IMR-90 (cell line): ENCODE measurements at regions not wholly inside any gene's neighbourhood (a gene's known extent, or its start where the extent isn't known, plus 50 kb on each side); places are given as distances from the start of the nearest gene placed in this dataset.

Experiments used
- ATAC-seq: fragments of 200-7000 bp; cut with Tn5 transposase; 2 replicates; pipeline ENCODE4 v1.9.1; 2020; ENCODE audit warnings: low read depth, mild to moderate bottlenecking, moderate library complexity
- BruUV-seq: library from RNA; stranded (reverse); fragments of 400-500 nt; replicated peaks from 2 replicates; lab custom pipeline; 2021; lab: Mats Ljungman, UMichigan
- CTCF ChIA-PET: fragments of 300-600 bp; formaldehyde crosslinking; extraction: SDS; loops from one replicate; lab custom pipeline; 2021; ENCODE audit warnings: antibody characterized with exemption; lab: Yijun Ruan, JAX
- POLR2A ChIA-PET: fragments of 300-600 bp; sonication (Branson Sonifier 250); formaldehyde crosslinking; loops from one replicate; lab custom pipeline; 2022; ENCODE audit warnings: antibody characterized with exemption; ENCODE audit not compliant: unreplicated experiment; lab: Charles Lee
- DNase-seq: peaks from one replicate; pipeline ENCODE4 v3.0.0; 2013
- H2AFZ ChIP-seq: replicated peaks from 2 replicates; pipeline ENCODE3; 2013; ENCODE audit warnings: low read length, mild to moderate bottlenecking; ENCODE audit not compliant: poor library complexity
- H2AK5ac ChIP-seq: 2 replicates; pipeline ENCODE4 v1.6.1; 2013; ENCODE audit warnings: low read depth, low read length, inconsistent platforms
- H2AK9ac ChIP-seq: replicated peaks from 2 replicates; pipeline ENCODE3; 2013; ENCODE audit warnings: mild to moderate bottlenecking, low read depth, low read length, moderate library complexity; ENCODE audit not compliant: poor library complexity
- H2BK120ac ChIP-seq: 2 replicates; pipeline ENCODE4 v1.6.1; 2013; ENCODE audit warnings: low read depth, low read length, inconsistent platforms
- H2BK15ac ChIP-seq: 3 replicates; pipeline ENCODE4 v1.6.1; 2013; ENCODE audit warnings: low read depth, low read length, inconsistent platforms
- H2BK20ac ChIP-seq: 2 replicates; pipeline ENCODE4 v1.6.1; 2013; ENCODE audit warnings: low read depth, mild to moderate bottlenecking, inconsistent platforms, low read length, moderate library complexity
- H2BK5ac ChIP-seq: 2 replicates; pipeline ENCODE4 v1.6.1; 2013; ENCODE audit warnings: mild to moderate bottlenecking, low read depth, low read length, inconsistent platforms; ENCODE audit not compliant: poor library complexity, severe bottlenecking
- H3K14ac ChIP-seq: replicated peaks from 2 replicates; pipeline ENCODE4 v1.6.1; 2013; ENCODE audit warnings: low read depth, low read length, inconsistent platforms
- H3K18ac ChIP-seq: 2 replicates; pipeline ENCODE4 v1.6.1; 2013; ENCODE audit warnings: low read depth, low read length, control low read depth
- H3K23ac ChIP-seq: 2 replicates; pipeline ENCODE4 v1.6.1; 2013; ENCODE audit warnings: low read depth, low read length, inconsistent platforms
- H3K27ac ChIP-seq: 2 replicates; pipeline ENCODE4 v1.5.1; 2013; ENCODE audit warnings: mild to moderate bottlenecking, control low read depth, low read length; ENCODE audit not compliant: insufficient read depth
- H3K27me3 ChIP-seq: 2 replicates; pipeline ENCODE4 v1.6.1; 2013; ENCODE audit warnings: low read length; ENCODE audit not compliant: control insufficient read depth, insufficient read depth
- H3K36me3 ChIP-seq: 2 replicates; pipeline ENCODE4 v1.6.1; 2013; ENCODE audit warnings: low read length, mixed read lengths; ENCODE audit not compliant: control insufficient read depth, insufficient read depth
- H3K4ac ChIP-seq: 2 replicates; pipeline ENCODE4 v1.6.1; 2013; ENCODE audit warnings: low read depth, low read length, inconsistent platforms
- H3K4me1 ChIP-seq: 2 replicates; pipeline ENCODE4 v1.6.1; 2013; ENCODE audit warnings: low read length, mixed read lengths; ENCODE audit not compliant: control insufficient read depth, insufficient read depth
- H3K4me2 ChIP-seq: 2 replicates; pipeline ENCODE4 v1.6.1; 2013; ENCODE audit warnings: low read depth, mild to moderate bottlenecking, control low read depth, low read length, moderate library complexity
- H3K4me3 ChIP-seq: 2 replicates; pipeline ENCODE4 v1.5.1; 2013; ENCODE audit warnings: low read depth, mild to moderate bottlenecking, control low read depth, low read length, moderate library complexity; ENCODE audit not compliant: insufficient read depth
- H3K56ac ChIP-seq: 2 replicates; pipeline ENCODE4 v1.6.1; 2013; ENCODE audit warnings: low read length, inconsistent platforms; ENCODE audit not compliant: insufficient read depth; ENCODE audit errors: extremely low read depth
- H3K79me1 ChIP-seq, 2 experiments: 2 replicates each; pipeline ENCODE4 v1.6.1; 2013; ENCODE audit warnings: low read length in 2 of 2, inconsistent platforms in 1 of 2, low read depth in 1 of 2
- H3K9ac ChIP-seq: 2 replicates; pipeline ENCODE4 v1.6.1; 2013; ENCODE audit warnings: low read depth, low read length, control low read depth
- H3K9me1 ChIP-seq: 2 replicates; pipeline ENCODE4 v1.6.1; 2013; ENCODE audit warnings: low read length, inconsistent platforms; ENCODE audit not compliant: insufficient read depth
- H3K9me3 ChIP-seq: 2 replicates; pipeline ENCODE4 v1.6.1; 2013; ENCODE audit warnings: low read length; ENCODE audit not compliant: control insufficient read depth, insufficient read depth
- H4K20me1 ChIP-seq: 2 replicates; pipeline ENCODE4 v1.6.1; 2013; ENCODE audit warnings: low read length, inconsistent platforms; ENCODE audit not compliant: insufficient read depth
- H4K5ac ChIP-seq: 2 replicates; pipeline ENCODE4 v1.6.1; 2013; ENCODE audit warnings: mild to moderate bottlenecking, low read depth, low read length, control low read depth
- H4K8ac ChIP-seq, 2 experiments: 2 replicates each; pipeline ENCODE4 v1.6.1; 2013; ENCODE audit warnings: low read depth in 2 of 2, low read length in 2 of 2, control low read depth in 1 of 2, inconsistent platforms in 1 of 2
- H4K91ac ChIP-seq: 2 replicates; pipeline ENCODE4 v1.6.1; 2013; ENCODE audit warnings: low read depth, low read length, inconsistent platforms; ENCODE audit not compliant: insufficient read depth
- BHLHE40 ChIP-seq: fragments of 150-350 bp; IDR thresholded peaks from 2 replicates; pipeline ENCODE4 v1.6.1; 2016; ENCODE audit warnings: mild to moderate bottlenecking, low read depth, low read length
- CEBPB ChIP-seq: IDR thresholded peaks from 2 replicates; pipeline ENCODE4 v1.6.1; 2012; ENCODE audit warnings: low read depth, low read length, improper control_type of control experiment
- CHD1 ChIP-seq: IDR thresholded peaks from 2 replicates; pipeline ENCODE4 v1.6.1; 2012; ENCODE audit warnings: low read depth, low read length, improper control_type of control experiment
- CTCF ChIP-seq: conservative IDR thresholded peaks from 2 replicates; pipeline ENCODE4 v1.5.1; 2012; ENCODE audit warnings: mild to moderate bottlenecking, low read depth, low read length, improper control_type of control experiment
- ELK1 ChIP-seq: fragments of 150-350 bp; IDR thresholded peaks from 2 replicates; pipeline ENCODE4 v1.6.1; 2016; ENCODE audit warnings: low read depth, mild to moderate bottlenecking, low read length, moderate library complexity, borderline replicate concordance
- MAFK ChIP-seq: IDR thresholded peaks from 2 replicates; pipeline ENCODE4 v1.6.1; 2012; ENCODE audit warnings: low read depth, low read length, improper control_type of control experiment
- MAZ ChIP-seq: IDR thresholded peaks from 2 replicates; pipeline ENCODE4 v1.6.1; 2012; ENCODE audit warnings: low read depth, mild to moderate bottlenecking, low read length, improper control_type of control experiment, moderate library complexity, borderline replicate concordance
- MXI1 ChIP-seq: IDR thresholded peaks from 2 replicates; pipeline ENCODE4 v1.6.1; 2012; ENCODE audit warnings: low read depth, mild to moderate bottlenecking, low read length, moderate library complexity, borderline replicate concordance
- NFE2L2 ChIP-seq: fragments of 150-350 bp; IDR thresholded peaks from 2 replicates; pipeline ENCODE4 v1.6.1; 2016; ENCODE audit warnings: low read depth, mild to moderate bottlenecking, low read length
- RCOR1 ChIP-seq: IDR thresholded peaks from 2 replicates; pipeline ENCODE4 v1.6.1; 2012; ENCODE audit warnings: mild to moderate bottlenecking, low read length, improper control_type of control experiment; ENCODE audit not compliant: insufficient replicate concordance
- RFX5 ChIP-seq: IDR thresholded peaks from 2 replicates; pipeline ENCODE4 v1.8.0; 2012; ENCODE audit warnings: low read depth, mild to moderate bottlenecking, low read length, moderate library complexity
- WGBS, 2 experiments: methylation state at CpG; one replicate each; pipeline versions ENCODE4 v1.1.5 to v1.1.7; 2013; ENCODE audit warnings: missing lambda C conversion rate in 2 of 2; ENCODE audit not compliant: insufficient read length in 1 of 2; ENCODE audit errors: extremely low coverage in 2 of 2; 5-methylcytosine and 5-hydroxymethylcytosine counted together
- dilution Hi-C: fragments of 300-500 bp; cut with HindIII; formaldehyde crosslinking; loops from one replicate; pipeline ENCODE4 v1.14.3; 2018; ENCODE audit warnings: low sequenced_read_pairs; ENCODE audit not compliant: unreplicated experiment
- in situ Hi-C: fragments of 300-500 bp; cut with MboI; formaldehyde crosslinking; loops from 3 replicates; pipeline ENCODE4 v1.14.3; 2019; ENCODE audit warnings: low sequenced_read_pairs, inconsistent platforms, mixed read lengths
- intact Hi-C: fragments of 100-400 bp; cut with micrococcal nuclease; formaldehyde crosslinking; loops from 2 replicates; pipeline ENCODE4 v1.10.0; 2022

GRCh38 chr15:38872732-38873131 lies 308.1 kb upstream of the RASGRP1 start:
- Histone ChIP-seq H3K9ac (no peak overlapping the region), H2BK5ac (no peak overlapping the region), H3K9me1 (peaks cover 15% of the 10 kb centered on the region), H3K36me3 (no peaks in the 10 kb centered on the region), H3K18ac (no peak overlapping the region), H2BK120ac (no peak overlapping the region), H3K4me1 (peaks cover 16% of the 10 kb centered on the region), H3K14ac (no peak overlapping the region), H3K56ac (no peak overlapping the region), H4K20me1 (no peaks in the 10 kb centered on the region), H2AK9ac (no peak overlapping the region), H2BK15ac (peak overlapping the region; percentile 20; the same call in 1 of the 3 replicates), H3K23ac (no peak overlapping the region), H3K27ac (no peak overlapping the region), H3K4me3 (no peak overlapping the region), H3K9me3 (no peaks in the 10 kb centered on the region), H2BK20ac (peak overlapping the region; percentile 67; the same call in 1 of the 2 replicates), H4K8ac (no peak overlapping the region), H2AFZ (no peak overlapping the region), H3K27me3 (no peaks in the 10 kb centered on the region), H2AK5ac (peak overlapping the region; percentile 21; the same call in 1 of the 2 replicates), H3K79me1 (0 out of 4 replicates have a peak, but pooled peaks cover 0 to 2% of the 10 kb centered on the region in 2 experiments), H4K91ac (peak overlapping the region; percentile 66; the same call in 1 of the 2 replicates), H4K5ac (no peak overlapping the region), H3K4me2 (no peak overlapping the region), H3K4ac (0 out of 2 replicates have a peak overlapping the region, but pooled peaks have one; percentile 9)
- DNase-seq: no peak
- POLR2A ChIA-PET: no interaction called here
- dilution Hi-C loops: no loop called here
- no TSS peak for BruUV-seq
- intact Hi-C loops: no loop called here
- in situ Hi-C loops: no loop called here
- ATAC-seq: no peak
- 100% methylated on average over 4 of the region's 5 CpGs; no CpG with 5 or more reads in 1 of the 2 experiments for WGBS, 2 experiments
- CTCF ChIA-PET: no interaction called here
- TF ChIP-seq MAFK (no peak), CHD1 (no peak), ELK1 (no peak), BHLHE40 (no peak), RFX5 (no peak), NFE2L2 (no peak), MXI1 (no peak), CEBPB (no peak), RCOR1 (no peak), MAZ (no peak), CTCF (no peak)
